Loucy (cell line): ENCODE measurements at regions not wholly inside any gene's neighbourhood (a gene's known extent, or its start where the extent isn't known, plus 50 kb on each side); places are given as distances from the start of the nearest gene placed in this dataset.

ENCODE experiments used
- H2AFZ ChIP-seq: fragments of 200-600 bp; sonication (generic); 2 replicates; pipeline ENCODE4 v1.6.0; 2016; ENCODE audit warnings: antibody characterized with exemption, mild to moderate bottlenecking, low read length, moderate library complexity
- H3F3A ChIP-seq: fragments of 200-600 bp; 2 replicates; pipeline ENCODE4 v1.6.0; 2016; ENCODE audit warnings: antibody characterized with exemption, low read depth, mild to moderate bottlenecking
- H3K27me3 ChIP-seq: fragments of 200-600 bp; sonication (generic); 2 replicates; pipeline ENCODE4 v1.6.1; 2014; ENCODE audit warnings: low read length, mild to moderate bottlenecking; ENCODE audit not compliant: insufficient read depth, poor library complexity, severe bottlenecking
- H3K36me3 ChIP-seq: fragments of 200-600 bp; sonication (generic); 2 replicates; pipeline ENCODE4 v1.6.1; 2016; ENCODE audit warnings: low read length; ENCODE audit not compliant: insufficient read depth
- H3K4me1 ChIP-seq: fragments of 200-600 bp; sonication (generic); 2 replicates; pipeline ENCODE4 v1.5.1; 2014; ENCODE audit warnings: low read length, mild to moderate bottlenecking; ENCODE audit not compliant: insufficient read depth, poor library complexity, severe bottlenecking
- H3K4me2 ChIP-seq: fragments of 200-600 bp; sonication (generic); 2 replicates; pipeline ENCODE4 v1.6.0; 2014; ENCODE audit warnings: antibody characterized with exemption, low read length, low read depth, mild to moderate bottlenecking; ENCODE audit not compliant: poor library complexity, severe bottlenecking
- H3K4me3 ChIP-seq: fragments of 200-600 bp; sonication (generic); 2 replicates; pipeline ENCODE4 v1.5.1; 2014; ENCODE audit warnings: low read length, mild to moderate bottlenecking, mixed read lengths; ENCODE audit not compliant: poor library complexity, severe bottlenecking
- H3K79me2 ChIP-seq: fragments of 200-600 bp; sonication (generic); 2 replicates; pipeline ENCODE4 v1.6.1; 2014; ENCODE audit warnings: low read length; ENCODE audit not compliant: insufficient read depth
- H3K9ac ChIP-seq: fragments of 200-600 bp; sonication (generic); 2 replicates; pipeline ENCODE4 v1.6.0; 2014; ENCODE audit warnings: mild to moderate bottlenecking, low read depth, low read length, moderate library complexity; ENCODE audit not compliant: poor library complexity, severe bottlenecking
- H3K9me2 ChIP-seq: fragments of 200-600 bp; sonication (generic); replicated peaks from 2 replicates; pipeline ENCODE4 v1.6.1; 2016; ENCODE audit warnings: low read depth, low read length, mixed read lengths
- H3K9me3 ChIP-seq: fragments of 200-600 bp; sonication (generic); 2 replicates; pipeline ENCODE4 v1.6.1; 2014; ENCODE audit warnings: mild to moderate bottlenecking, antibody characterized with exemption, low read length, low read depth; ENCODE audit not compliant: insufficient read depth
- H4K20me1 ChIP-seq: fragments of 200-600 bp; sonication (generic); 2 replicates; pipeline ENCODE4 v1.6.0; 2014; ENCODE audit warnings: antibody characterized with exemption, low read length, mild to moderate bottlenecking; ENCODE audit not compliant: insufficient read depth, poor library complexity, severe bottlenecking
- CTCF ChIP-seq: fragments of 200-600 bp; sonication (generic); conservative IDR thresholded peaks from 2 replicates; pipeline ENCODE4 v1.5.1; 2014; ENCODE audit warnings: mild to moderate bottlenecking, antibody characterized with exemption, low read length
- EZH2phosphoT487 ChIP-seq: fragments of 200-600 bp; IDR thresholded peaks from 2 replicates; pipeline ENCODE4 v1.6.1; 2018; ENCODE audit warnings: antibody characterized with exemption, mild to moderate bottlenecking, moderate library complexity, borderline replicate concordance

- Histone ChIP-seq H3K4me3 (no peak overlapping the region), H3F3A (no peaks in the 10 kb centered on the region), H3K79me2 (no peaks in the 10 kb centered on the region), H3K27me3 (no peaks in the 10 kb centered on the region), H3K36me3 (no peaks in the 10 kb centered on the region), H3K9me3 (no peaks in the 10 kb centered on the region), H3K9ac (no peak overlapping the region), H3K4me2 (no peak overlapping the region), H4K20me1 (no peaks in the 10 kb centered on the region), H3K4me1 (no peaks in the 10 kb centered on the region), H2AFZ (no peak overlapping the region), H3K9me2 (no peaks in the 10 kb centered on the region)
- no peak for TF ChIP-seq EZH2phosphoT487
- TF ChIP-seq CTCF = no peak
Observed at GRCh38 chr11:30133281-30133680, 97.5 kb upstream of the FSHB start.

GRCh38 chr11:30143098-30143705 is 87.6 kb upstream of the FSHB start:
- Histone ChIP-seq H3K79me2 (no peaks in the 10 kb centered on the region), H3K9ac (no peak overlapping the region), H2AFZ (no peak overlapping the region), H3K36me3 (no peaks in the 10 kb centered on the region), H3K9me2 (no peaks in the 10 kb centered on the region), H3K4me2 (no peak overlapping the region), H3F3A (no peaks in the 10 kb centered on the region), H4K20me1 (no peaks in the 10 kb centered on the region), H3K4me3 (no peak overlapping the region), H3K4me1 (no peaks in the 10 kb centered on the region), H3K9me3 (no peaks in the 10 kb centered on the region), H3K27me3 (no peaks in the 10 kb centered on the region)
- TF ChIP-seq EZH2phosphoT487 (no peak), CTCF (peak; percentile 81)

GRCh38 chr11:30147293-30147692 is 83.5 kb upstream of the FSHB start:
- H3K4me3 ChIP-seq = no peak overlapping the region
- no peaks in the 10 kb centered on the region for H3K4me1 ChIP-seq
- H3K79me2 ChIP-seq = no peaks in the 10 kb centered on the region
- TF ChIP-seq EZH2phosphoT487 = no peak
- TF ChIP-seq CTCF = no peak
- H3F3A ChIP-seq = no peaks in the 10 kb centered on the region
- no peaks in the 10 kb centered on the region for H3K9me2 ChIP-seq
- no peak overlapping the region for H3K9ac ChIP-seq
- H3K27me3 ChIP-seq = no peaks in the 10 kb centered on the region
- no peak overlapping the region for H2AFZ ChIP-seq
- H3K4me2 ChIP-seq = no peak overlapping the region
- no peaks in the 10 kb centered on the region for H4K20me1 ChIP-seq
- H3K36me3 ChIP-seq = no peaks in the 10 kb centered on the region
- H3K9me3 ChIP-seq = no peaks in the 10 kb centered on the region
